ENCODE measurements at regions not wholly inside any gene's neighbourhood (a gene's known extent, or its start where the extent isn't known, plus 50 kb on each side); places are given as distances from the start of the nearest gene placed in this dataset.

GRCh38 chr10:42983591-42983990 is 93.3 kb upstream of the RET start:
- Mint-ChIP-seq H3K36me3 (no peaks in the 10 kb centered on the region), H3K27ac (no peak overlapping the region), H3K4me3 (no peak overlapping the region), H3K9me3 (no peaks in the 10 kb centered on the region), H3K4me1 (no peaks in the 10 kb centered on the region), H3K27me3 (ENCODE audit: low read depth in 2 of 2) (no peaks in the 10 kb centered on the region)
- WGBS (ENCODE audit: insufficient coverage) = 89% methylated on average over 6 of the region's 6 CpGs
- Histone ChIP-seq H3K27me3 (ENCODE audit: control insufficient read depth, insufficient read depth, low read length) (no peaks in the 10 kb centered on the region), H3K9me3 (ENCODE audit: control insufficient read depth, insufficient read depth, low read length) (no peaks in the 10 kb centered on the region), H3K27ac (ENCODE audit: low read length) (no peak overlapping the region), H3K4me3 (ENCODE audit: low read length) (no peak overlapping the region), H3K4me1 (ENCODE audit: control insufficient read depth, insufficient read depth, low read length) (no peaks in the 10 kb centered on the region), H3K36me3 (ENCODE audit: control insufficient read depth, insufficient read depth, low read length) (no peaks in the 10 kb centered on the region)
- ATAC-seq = no peak
- intact Hi-C loops (cut with micrococcal nuclease) = no loop called here
- DNase-seq = no peak
- TF ChIP-seq CTCF (IDR thresholded peaks at IDR 0.05) = no peak

DNA sequence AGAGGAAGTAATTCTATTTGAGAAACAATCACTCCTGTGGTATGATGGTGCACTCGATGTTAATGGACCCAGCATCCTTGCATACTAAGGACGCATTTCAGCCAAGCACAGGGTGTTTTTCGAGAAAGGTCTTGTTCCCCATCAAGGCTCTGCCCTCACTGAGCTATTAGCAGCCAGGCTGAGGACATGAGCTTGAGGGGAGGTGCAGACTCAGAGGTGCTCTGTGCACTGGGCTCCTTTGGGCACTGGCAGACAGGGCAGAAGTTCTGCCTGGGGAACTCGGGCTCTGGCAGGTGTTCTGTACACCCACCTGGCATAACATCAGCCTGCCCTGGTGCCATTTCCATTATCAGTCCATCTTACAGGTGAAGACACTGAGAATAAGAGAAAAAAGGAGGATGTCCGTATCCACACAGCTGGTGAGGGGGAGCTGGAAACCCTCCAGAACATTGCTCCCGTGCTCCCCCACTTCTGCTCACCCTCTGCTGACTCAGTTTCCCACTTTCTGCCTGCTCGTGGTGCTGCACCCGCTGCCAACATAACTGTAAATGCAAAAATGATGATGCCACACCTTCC is 92.7 kb upstream of the RET start:
- Histone ChIP-seq H3K36me3 (ENCODE audit: control insufficient read depth, insufficient read depth, low read length) (no peaks in the 10 kb centered on the region), H3K27ac (ENCODE audit: low read length) (no peak overlapping the region), H3K27me3 (ENCODE audit: control insufficient read depth, insufficient read depth, low read length) (no peaks in the 10 kb centered on the region), H3K9me3 (ENCODE audit: control insufficient read depth, insufficient read depth, low read length) (no peaks in the 10 kb centered on the region), H3K4me1 (ENCODE audit: control insufficient read depth, insufficient read depth, low read length) (no peaks in the 10 kb centered on the region), H3K4me3 (ENCODE audit: low read length) (no peak overlapping the region)
- H3K27me3 Mint-ChIP-seq (ENCODE audit: low read depth in 2 of 2) = no peaks in the 10 kb centered on the region
- ATAC-seq = no peak
- H3K4me1 Mint-ChIP-seq = no peaks in the 10 kb centered on the region
- DNase-seq = no peak
- intact Hi-C loops (cut with micrococcal nuclease) = no loop called here
- H3K4me3 Mint-ChIP-seq = no peak overlapping the region
- H3K27ac Mint-ChIP-seq = no peak overlapping the region
- H3K36me3 Mint-ChIP-seq = no peaks in the 10 kb centered on the region
- no peak for TF ChIP-seq CTCF (IDR thresholded peaks at IDR 0.05)
- 87% methylated on average over 8 of the region's 8 CpGs for WGBS (ENCODE audit: insufficient coverage)
- H3K9me3 Mint-ChIP-seq = no peaks in the 10 kb centered on the region

- DNase-seq (no peak), ATAC-seq (no peak)
- Mint-ChIP-seq H3K36me3 (no peaks in the 10 kb centered on the region), H3K27ac (no peak overlapping the region), H3K4me3 (no peak overlapping the region), H3K27me3 (ENCODE audit: low read depth in 2 of 2) (no peaks in the 10 kb centered on the region), H3K4me1 (no peaks in the 10 kb centered on the region), H3K9me3 (no peaks in the 10 kb centered on the region)
- Histone ChIP-seq H3K27me3 (ENCODE audit: control insufficient read depth, insufficient read depth, low read length) (no peaks in the 10 kb centered on the region), H3K4me1 (ENCODE audit: control insufficient read depth, insufficient read depth, low read length) (no peaks in the 10 kb centered on the region), H3K27ac (ENCODE audit: low read length) (no peak overlapping the region), H3K36me3 (ENCODE audit: control insufficient read depth, insufficient read depth, low read length) (no peaks in the 10 kb centered on the region), H3K9me3 (ENCODE audit: control insufficient read depth, insufficient read depth, low read length) (no peaks in the 10 kb centered on the region), H3K4me3 (ENCODE audit: low read length) (no peak overlapping the region)
- TF ChIP-seq CTCF (IDR thresholded peaks at IDR 0.05) = no peak
- WGBS (ENCODE audit: insufficient coverage) = 95% methylated on average over 13 of the region's 13 CpGs
- intact Hi-C loops (cut with micrococcal nuclease) = no loop called here
These were observed 92.0 kb upstream of the RET start for GRCh38 chr10:42984761-42985325.
